Astrocyte (in vitro differentiated cells and primary cell): ENCODE measurements at regions not wholly inside any gene's neighbourhood (a gene's known extent, or its start where the extent isn't known, plus 50 kb on each side); places are given as distances from the start of the nearest gene placed in this dataset.

ENCODE experiments used
- EZH2 ChIP-seq: IDR thresholded peaks from 2 replicates; pipeline ENCODE4 v1.6.1; 2012; ENCODE audit warnings: mild to moderate bottlenecking, low read length, inconsistent platforms; ENCODE audit not compliant: insufficient read depth
- TF ChIP-seq, protein P1 (sequence below): IDR thresholded peaks from 2 replicates; pipeline ENCODE4 v1.5.1; 2011; ENCODE audit warnings: low read depth, mild to moderate bottlenecking, inconsistent platforms, low read length, moderate library complexity; ENCODE audit not compliant: insufficient read depth

DNA sequence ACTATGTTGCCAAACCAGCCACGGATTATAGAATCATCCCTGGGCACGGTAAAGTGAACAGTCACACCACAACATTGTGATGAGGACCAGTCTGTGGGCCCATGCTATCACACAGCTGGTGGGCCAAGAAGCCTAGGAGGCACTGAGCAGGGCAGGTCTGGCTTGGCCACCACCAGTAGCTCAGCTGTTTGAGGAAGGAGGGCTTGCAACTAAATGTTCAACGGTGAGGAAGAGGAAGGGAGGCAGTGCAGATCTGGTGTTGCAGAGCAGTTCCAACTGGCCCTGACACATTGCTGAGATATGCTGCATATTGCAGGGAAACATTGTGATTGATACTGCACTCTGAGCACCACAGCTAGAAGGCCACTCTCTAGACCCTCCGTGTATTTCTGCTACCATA lies 77.9 kb upstream of the ATG10 start:
- TF ChIP-seq, protein P1, sequence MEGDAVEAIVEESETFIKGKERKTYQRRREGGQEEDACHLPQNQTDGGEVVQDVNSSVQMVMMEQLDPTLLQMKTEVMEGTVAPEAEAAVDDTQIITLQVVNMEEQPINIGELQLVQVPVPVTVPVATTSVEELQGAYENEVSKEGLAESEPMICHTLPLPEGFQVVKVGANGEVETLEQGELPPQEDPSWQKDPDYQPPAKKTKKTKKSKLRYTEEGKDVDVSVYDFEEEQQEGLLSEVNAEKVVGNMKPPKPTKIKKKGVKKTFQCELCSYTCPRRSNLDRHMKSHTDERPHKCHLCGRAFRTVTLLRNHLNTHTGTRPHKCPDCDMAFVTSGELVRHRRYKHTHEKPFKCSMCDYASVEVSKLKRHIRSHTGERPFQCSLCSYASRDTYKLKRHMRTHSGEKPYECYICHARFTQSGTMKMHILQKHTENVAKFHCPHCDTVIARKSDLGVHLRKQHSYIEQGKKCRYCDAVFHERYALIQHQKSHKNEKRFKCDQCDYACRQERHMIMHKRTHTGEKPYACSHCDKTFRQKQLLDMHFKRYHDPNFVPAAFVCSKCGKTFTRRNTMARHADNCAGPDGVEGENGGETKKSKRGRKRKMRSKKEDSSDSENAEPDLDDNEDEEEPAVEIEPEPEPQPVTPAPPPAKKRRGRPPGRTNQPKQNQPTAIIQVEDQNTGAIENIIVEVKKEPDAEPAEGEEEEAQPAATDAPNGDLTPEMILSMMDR = no peak
- TF ChIP-seq EZH2 = no peak
